ENCODE measurements at regions not wholly inside any gene's neighbourhood (a gene's known extent, or its start where the extent isn't known, plus 50 kb on each side); places are given as distances from the start of the nearest gene placed in this dataset.
"Not testable (repeated sequence)": the region's sequence is repeated elsewhere in the genome, so short reads cannot be mapped to it uniquely, and the experiment has no call there.

- H3K9me3 ChIP-seq (ENCODE audit: insufficient read depth, low read depth, low read length): no peaks in the 10 kb centered on the region
- no peak overlapping the region for H3K9ac ChIP-seq (ENCODE audit: low read depth, low read length, poor library complexity, severe bottlenecking)
- H3K4me1 ChIP-seq (ENCODE audit: insufficient read depth, low read length, poor library complexity, severe bottlenecking): no peaks in the 10 kb centered on the region
- no peaks in the 10 kb centered on the region for H4K20me1 ChIP-seq (ENCODE audit: insufficient read depth, low read length, poor library complexity, severe bottlenecking)
- H3K36me3 ChIP-seq (ENCODE audit: insufficient read depth, low read length): no peaks in the 10 kb centered on the region
- H3K9me2 ChIP-seq (replicated peaks; ENCODE audit: low read depth, low read length): no peaks in the 10 kb centered on the region
- no peak overlapping the region for H2AFZ ChIP-seq (ENCODE audit: low read length)
- no peaks in the 10 kb centered on the region for H3K79me2 ChIP-seq (ENCODE audit: insufficient read depth, low read length)
- TF ChIP-seq EZH2phosphoT487 (IDR thresholded peaks at IDR 0.05; ENCODE audit: borderline replicate concordance): no peak
- TF ChIP-seq CTCF (conservative IDR thresholded peaks at IDR 0.05; ENCODE audit: low read length): no peak
- H3K27me3 ChIP-seq (ENCODE audit: insufficient read depth, low read length, poor library complexity, severe bottlenecking): no peaks in the 10 kb centered on the region
- H3K4me2 ChIP-seq (ENCODE audit: low read depth, low read length, poor library complexity, severe bottlenecking): no peak overlapping the region
- H3K4me3 ChIP-seq (ENCODE audit: low read length, poor library complexity, severe bottlenecking): no peak overlapping the region
- no peaks in the 10 kb centered on the region for H3F3A ChIP-seq (ENCODE audit: low read depth)
These were observed 387.3 kb upstream of the ARRDC3 start for GRCh38 chr5:91770400-91770799.

- H3K9me2 ChIP-seq (replicated peaks; ENCODE audit: low read depth, low read length); H3F3A ChIP-seq (ENCODE audit: low read depth); H3K4me2 ChIP-seq (ENCODE audit: low read depth, low read length, poor library complexity, severe bottlenecking); H3K27me3 ChIP-seq (ENCODE audit: insufficient read depth, low read length, poor library complexity, severe bottlenecking); H3K9me3 ChIP-seq (ENCODE audit: insufficient read depth, low read depth, low read length); H4K20me1 ChIP-seq (ENCODE audit: insufficient read depth, low read length, poor library complexity, severe bottlenecking); H3K9ac ChIP-seq (ENCODE audit: low read depth, low read length, poor library complexity, severe bottlenecking); H3K4me3 ChIP-seq (ENCODE audit: low read length, poor library complexity, severe bottlenecking); H3K4me1 ChIP-seq (ENCODE audit: insufficient read depth, low read length, poor library complexity, severe bottlenecking); H3K36me3 ChIP-seq (ENCODE audit: insufficient read depth, low read length); H2AFZ ChIP-seq (ENCODE audit: low read length); H3K79me2 ChIP-seq (ENCODE audit: insufficient read depth, low read length): not testable (repeated sequence)
These were observed 374.3 kb upstream of the ARRDC3 start for GRCh38 chr5:91757383-91757782.

- Histone ChIP-seq H3K27me3 (ENCODE audit: insufficient read depth, low read length, poor library complexity, severe bottlenecking) (no peaks in the 10 kb centered on the region), H3K4me2 (ENCODE audit: low read depth, low read length, poor library complexity, severe bottlenecking) (no peak overlapping the region), H3K9me2 (replicated peaks; ENCODE audit: low read depth, low read length) (no peaks in the 10 kb centered on the region), H3K4me3 (ENCODE audit: low read length, poor library complexity, severe bottlenecking) (no peak overlapping the region), H3K9me3 (ENCODE audit: insufficient read depth, low read depth, low read length) (no peaks in the 10 kb centered on the region), H3F3A (ENCODE audit: low read depth) (no peaks in the 10 kb centered on the region), H3K9ac (ENCODE audit: low read depth, low read length, poor library complexity, severe bottlenecking) (no peak overlapping the region), H3K79me2 (ENCODE audit: insufficient read depth, low read length) (no peaks in the 10 kb centered on the region), H3K36me3 (ENCODE audit: insufficient read depth, low read length) (no peaks in the 10 kb centered on the region), H4K20me1 (ENCODE audit: insufficient read depth, low read length, poor library complexity, severe bottlenecking) (no peaks in the 10 kb centered on the region), H3K4me1 (ENCODE audit: insufficient read depth, low read length, poor library complexity, severe bottlenecking) (no peaks in the 10 kb centered on the region), H2AFZ (ENCODE audit: low read length) (no peak overlapping the region)
- no peak for TF ChIP-seq EZH2phosphoT487 (IDR thresholded peaks at IDR 0.05; ENCODE audit: borderline replicate concordance)
- no peak for TF ChIP-seq CTCF (conservative IDR thresholded peaks at IDR 0.05; ENCODE audit: low read length)
These were observed 371.9 kb upstream of the ARRDC3 start for GRCh38 chr5:91754990-91755389.

- not testable (repeated sequence) for H4K20me1 ChIP-seq (ENCODE audit: insufficient read depth, low read length, poor library complexity, severe bottlenecking); H3K4me1 ChIP-seq (ENCODE audit: insufficient read depth, low read length, poor library complexity, severe bottlenecking); H3K4me2 ChIP-seq (ENCODE audit: low read depth, low read length, poor library complexity, severe bottlenecking); H3K79me2 ChIP-seq (ENCODE audit: insufficient read depth, low read length); H3K4me3 ChIP-seq (ENCODE audit: low read length, poor library complexity, severe bottlenecking); H3K27me3 ChIP-seq (ENCODE audit: insufficient read depth, low read length, poor library complexity, severe bottlenecking); H3K9me3 ChIP-seq (ENCODE audit: insufficient read depth, low read depth, low read length); H2AFZ ChIP-seq (ENCODE audit: low read length); H3F3A ChIP-seq (ENCODE audit: low read depth); H3K9me2 ChIP-seq (replicated peaks; ENCODE audit: low read depth, low read length); H3K9ac ChIP-seq (ENCODE audit: low read depth, low read length, poor library complexity, severe bottlenecking); H3K36me3 ChIP-seq (ENCODE audit: insufficient read depth, low read length)
These were observed 361.4 kb upstream of the ARRDC3 start for GRCh38 chr5:91744470-91744869.

All from Loucy (cell line).